ENCODE measurements at regions not wholly inside any gene's neighbourhood (a gene's known extent, or its start where the extent isn't known, plus 50 kb on each side); places are given as distances from the start of the nearest gene placed in this dataset.

DNA sequence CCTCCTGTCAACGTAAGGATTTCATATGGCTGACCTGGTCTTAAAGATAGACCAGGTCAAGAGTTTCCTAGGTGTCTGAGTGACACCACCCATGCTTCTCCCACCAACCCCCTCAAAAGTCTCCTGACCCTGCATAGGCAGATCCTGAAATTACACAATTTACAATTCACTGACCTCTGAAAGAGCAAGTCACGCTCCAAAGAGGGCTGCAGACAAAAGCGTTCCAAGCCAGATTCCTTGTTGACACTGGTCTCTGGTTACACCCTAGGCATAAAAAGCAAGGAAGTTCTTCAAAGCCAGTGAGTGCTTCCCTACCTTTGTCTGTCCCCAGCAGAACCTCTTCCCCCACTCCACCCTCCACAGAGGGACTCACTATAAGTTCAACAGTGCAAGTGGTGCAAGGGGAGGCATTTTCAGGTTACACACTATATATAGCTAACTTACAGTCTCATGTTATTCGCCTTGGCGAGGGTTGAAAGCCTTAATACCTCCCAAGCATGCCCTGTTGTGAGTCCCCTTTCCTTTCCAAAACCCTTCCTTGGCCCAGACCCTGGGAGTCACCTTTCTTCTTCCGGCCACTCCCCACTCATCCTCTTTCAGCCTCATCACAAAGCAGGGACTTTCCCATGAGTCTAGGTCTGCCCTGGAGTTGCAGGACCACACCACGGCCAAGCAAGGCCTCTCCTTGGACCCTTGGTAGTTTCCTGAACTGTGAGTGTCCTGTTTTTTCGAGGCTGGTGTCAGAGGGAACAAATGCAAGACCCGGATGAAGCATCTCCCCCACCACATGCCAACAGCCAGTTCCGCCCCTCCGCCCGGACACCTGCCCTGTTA, 58.0 kb upstream of the KLF3 start:
- 88% methylated on average over 9 of the region's 12 CpGs for WGBS (ENCODE audit: insufficient coverage)
- no peak overlapping the region for H3K27ac ChIP-seq (ENCODE audit: low read length in 2 of 2)
- Mint-ChIP-seq H3K4me3 (no peak overlapping the region), H3K27me3 (no peaks in the 10 kb centered on the region), H3K9me3 (ENCODE audit: insufficient read depth) (no peaks in the 10 kb centered on the region), H3K27ac (no peak overlapping the region), H3K4me1 (peaks cover 4% of the 10 kb centered on the region)
- H3K9ac ChIP-seq (ENCODE audit: low read length), result no peak overlapping the region
- H2AFZ ChIP-seq (ENCODE audit: insufficient read depth, low read depth, low read length, poor library complexity, severe bottlenecking), result no peak overlapping the region
- H3K4me2 ChIP-seq (replicated peaks; ENCODE audit: low read depth, low read length, poor library complexity, severe bottlenecking), result no peak overlapping the region
- no peaks in the 10 kb centered on the region for H3K27me3 ChIP-seq (replicated peaks in 1 of 4; ENCODE audit: control extremely low read depth in 1 of 4, control insufficient read depth in 3 of 4, insufficient read depth in 4 of 4, low read length in 3 of 4)
- intact Hi-C loops (cut with micrococcal nuclease), result no loop called here
- CTCF ChIA-PET, result no interaction called here
- H3K4me1 ChIP-seq (ENCODE audit: control insufficient read depth in 2 of 2, insufficient read depth in 2 of 2, low read length in 2 of 2), result peaks cover 0 to 7% of the 10 kb centered on the region in 2 donors
- no peaks in the 10 kb centered on the region for H3K9me3 ChIP-seq (ENCODE audit: control extremely low read depth in 1 of 3, control insufficient read depth in 2 of 3, insufficient read depth in 1 of 3, low read length in 2 of 3)
- H3K4me3 ChIP-seq (ENCODE audit: control extremely low read depth in 1 of 5, extremely low read depth in 1 of 5, insufficient read depth in 1 of 5, low read depth in 2 of 5, low read length in 4 of 5), result no peak overlapping the region
- no peaks in the 10 kb centered on the region for H3K79me2 ChIP-seq (ENCODE audit: control insufficient read depth, insufficient read depth, low read length)
- H3K36me3 ChIP-seq (replicated peaks in 1 of 2; ENCODE audit: control extremely low read depth in 1 of 2, control insufficient read depth in 1 of 2, extremely low read depth in 1 of 2, insufficient read depth in 2 of 2, low read length in 1 of 2), result no peaks in the 10 kb centered on the region
- DNase-seq, result no peak
- no peak for TF ChIP-seq EZH2 (IDR thresholded peaks at IDR 0.05; ENCODE audit: borderline replicate concordance, insufficient read depth, low read depth, low read length, poor library complexity, severe bottlenecking)
- TF ChIP-seq, protein P1, sequence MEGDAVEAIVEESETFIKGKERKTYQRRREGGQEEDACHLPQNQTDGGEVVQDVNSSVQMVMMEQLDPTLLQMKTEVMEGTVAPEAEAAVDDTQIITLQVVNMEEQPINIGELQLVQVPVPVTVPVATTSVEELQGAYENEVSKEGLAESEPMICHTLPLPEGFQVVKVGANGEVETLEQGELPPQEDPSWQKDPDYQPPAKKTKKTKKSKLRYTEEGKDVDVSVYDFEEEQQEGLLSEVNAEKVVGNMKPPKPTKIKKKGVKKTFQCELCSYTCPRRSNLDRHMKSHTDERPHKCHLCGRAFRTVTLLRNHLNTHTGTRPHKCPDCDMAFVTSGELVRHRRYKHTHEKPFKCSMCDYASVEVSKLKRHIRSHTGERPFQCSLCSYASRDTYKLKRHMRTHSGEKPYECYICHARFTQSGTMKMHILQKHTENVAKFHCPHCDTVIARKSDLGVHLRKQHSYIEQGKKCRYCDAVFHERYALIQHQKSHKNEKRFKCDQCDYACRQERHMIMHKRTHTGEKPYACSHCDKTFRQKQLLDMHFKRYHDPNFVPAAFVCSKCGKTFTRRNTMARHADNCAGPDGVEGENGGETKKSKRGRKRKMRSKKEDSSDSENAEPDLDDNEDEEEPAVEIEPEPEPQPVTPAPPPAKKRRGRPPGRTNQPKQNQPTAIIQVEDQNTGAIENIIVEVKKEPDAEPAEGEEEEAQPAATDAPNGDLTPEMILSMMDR (IDR thresholded peaks at IDR 0.05), result no peak
- ATAC-seq (ENCODE audit: low read depth), result no peak
- POLR2A ChIA-PET, result no interaction called here
- no peaks in the 10 kb centered on the region for H4K20me1 ChIP-seq (ENCODE audit: control insufficient read depth, insufficient read depth, low read length, poor library complexity, severe bottlenecking)

- no peak for DNase-seq
- H3K9ac ChIP-seq (ENCODE audit: low read length), result no peak overlapping the region
- H2AFZ ChIP-seq (ENCODE audit: insufficient read depth, low read depth, low read length, poor library complexity, severe bottlenecking), result no peak overlapping the region
- POLR2A ChIA-PET, result no interaction called here
- no peaks in the 10 kb centered on the region for H3K9me3 ChIP-seq (ENCODE audit: control extremely low read depth in 1 of 3, control insufficient read depth in 2 of 3, insufficient read depth in 1 of 3, low read length in 2 of 3)
- no peaks in the 10 kb centered on the region for H3K36me3 ChIP-seq (replicated peaks in 1 of 2; ENCODE audit: control extremely low read depth in 1 of 2, control insufficient read depth in 1 of 2, extremely low read depth in 1 of 2, insufficient read depth in 2 of 2, low read length in 1 of 2)
- peaks cover 0 to 7% of the 10 kb centered on the region in 2 donors for H3K4me1 ChIP-seq (ENCODE audit: control insufficient read depth in 2 of 2, insufficient read depth in 2 of 2, low read length in 2 of 2)
- TF ChIP-seq EZH2 (IDR thresholded peaks at IDR 0.05; ENCODE audit: borderline replicate concordance, insufficient read depth, low read depth, low read length, poor library complexity, severe bottlenecking), result no peak
- TF ChIP-seq, protein P1 (IDR thresholded peaks at IDR 0.05), result no peak
- Mint-ChIP-seq H3K4me1 (peaks cover 4% of the 10 kb centered on the region), H3K4me3 (no peak overlapping the region), H3K27me3 (no peaks in the 10 kb centered on the region), H3K9me3 (ENCODE audit: insufficient read depth) (no peaks in the 10 kb centered on the region), H3K27ac (no peak overlapping the region)
- CTCF ChIA-PET, result no interaction called here
- no peak overlapping the region for H3K4me3 ChIP-seq (ENCODE audit: control extremely low read depth in 1 of 5, extremely low read depth in 1 of 5, insufficient read depth in 1 of 5, low read depth in 2 of 5, low read length in 4 of 5)
- H3K79me2 ChIP-seq (ENCODE audit: control insufficient read depth, insufficient read depth, low read length), result no peaks in the 10 kb centered on the region
- intact Hi-C loops (cut with micrococcal nuclease), result no loop called here
- ATAC-seq (ENCODE audit: low read depth), result no peak
- no peaks in the 10 kb centered on the region for H3K27me3 ChIP-seq (replicated peaks in 1 of 4; ENCODE audit: control extremely low read depth in 1 of 4, control insufficient read depth in 3 of 4, insufficient read depth in 4 of 4, low read length in 3 of 4)
- no peaks in the 10 kb centered on the region for H4K20me1 ChIP-seq (ENCODE audit: control insufficient read depth, insufficient read depth, low read length, poor library complexity, severe bottlenecking)
- no peak overlapping the region for H3K4me2 ChIP-seq (replicated peaks; ENCODE audit: low read depth, low read length, poor library complexity, severe bottlenecking)
- H3K27ac ChIP-seq (ENCODE audit: low read length in 2 of 2), result no peak overlapping the region
- 96% methylated on average over 8 of the region's 8 CpGs for WGBS (ENCODE audit: insufficient coverage)
Observed at GRCh38 chr4:38606587-38606905, 57.5 kb upstream of the KLF3 start.

Data from B cell (primary cell).